ENCODE measurements at regions not wholly inside any gene's neighbourhood (a gene's known extent, or its start where the extent isn't known, plus 50 kb on each side); places are given as distances from the start of the nearest gene placed in this dataset.
A peak's percentile ranks its signal among the peaks of the same experiment; 100 is the strongest.

DNA sequence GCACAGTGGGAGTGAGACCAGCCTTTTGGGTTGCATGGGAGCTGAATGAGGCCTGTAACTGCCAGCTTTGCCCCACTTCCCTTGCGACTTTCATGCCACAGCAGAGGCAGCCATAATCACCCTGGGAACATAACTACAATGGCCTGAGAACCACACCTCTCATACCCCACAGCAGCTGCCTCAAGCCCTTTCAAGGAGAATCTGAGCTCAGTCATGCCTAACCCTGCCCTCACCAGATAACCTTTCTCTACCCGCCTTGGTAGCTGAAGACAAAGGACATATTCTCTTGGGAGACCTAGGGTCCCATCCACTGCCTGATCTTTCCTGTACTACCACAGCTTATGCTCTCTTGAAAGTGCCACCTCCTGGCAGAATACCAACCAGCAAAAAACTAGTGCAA lies 599.9 kb upstream of the IGFBP7 start:
- no peak for DNase-seq (ENCODE audit: low spot score)

GRCh38 chr4:57691370-57691769 lies 581.2 kb upstream of the IGFBP7 start:
- peak; percentile 76 for DNase-seq (ENCODE audit: low spot score)

DNA sequence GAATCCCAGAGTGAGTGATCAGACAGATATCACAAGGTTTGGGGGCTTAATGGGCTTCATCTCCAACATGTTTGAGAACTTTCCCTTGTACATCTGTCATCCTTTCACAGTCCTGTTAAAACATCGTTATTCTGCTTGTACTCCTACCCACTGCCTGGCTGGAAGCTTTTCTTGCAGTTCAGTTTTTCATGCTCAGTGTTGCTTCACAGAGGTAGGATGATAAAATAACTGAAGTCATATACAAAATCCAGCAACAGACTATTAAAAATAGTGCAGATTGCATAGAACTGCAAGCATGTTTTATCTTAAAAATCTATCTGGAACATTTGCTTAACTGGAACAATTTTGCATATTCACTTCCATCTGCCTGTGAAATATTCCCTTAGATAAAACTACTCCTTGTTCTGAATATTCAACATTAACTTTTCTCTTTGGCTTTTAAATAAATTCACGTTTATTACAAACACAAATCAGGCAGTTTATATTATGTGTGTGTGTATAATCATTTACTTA lies 579.6 kb upstream of the IGFBP7 start:
- DNase-seq (ENCODE audit: low spot score): no peak

- DNase-seq (ENCODE audit: low spot score): no peak
Observed at GRCh38 chr4:57682275-57682674, 572.1 kb upstream of the IGFBP7 start.

GRCh38 chr4:57679969-57680368 lies 569.8 kb upstream of the IGFBP7 start:
- no peak for DNase-seq (ENCODE audit: low spot score)

GRCh38 chr4:57676394-57676793 lies 566.2 kb upstream of the IGFBP7 start:
- no peak for DNase-seq (ENCODE audit: low spot score)

DNA sequence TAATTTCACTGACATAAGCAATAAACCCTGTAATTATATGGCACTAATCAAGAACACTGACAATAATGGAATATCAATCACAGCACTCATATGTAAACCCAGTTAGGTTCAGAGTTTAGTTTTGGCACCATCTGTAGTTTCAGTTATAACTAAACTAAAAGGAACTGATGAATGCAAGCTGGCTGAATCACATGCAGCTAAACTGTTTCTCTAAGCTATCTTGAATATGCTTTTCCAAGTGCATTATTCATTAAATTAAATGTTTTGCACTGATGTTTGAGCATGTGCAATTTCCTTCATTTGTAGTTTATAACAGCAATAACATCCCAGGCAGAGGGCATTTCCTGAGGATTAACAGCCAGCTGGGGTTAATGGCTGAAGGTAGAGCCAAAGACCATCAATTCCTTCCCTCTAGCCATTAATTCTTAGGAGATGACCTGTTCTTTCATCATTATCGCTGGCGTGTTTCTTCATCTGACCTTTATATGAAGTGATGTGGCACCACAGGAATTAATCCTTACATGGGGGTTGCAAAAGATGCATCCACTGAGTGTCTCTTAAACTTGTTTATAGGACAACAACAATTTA lies 562.8 kb upstream of the IGFBP7 start:
- no peak for DNase-seq (ENCODE audit: low spot score)

- DNase-seq (ENCODE audit: low spot score): no peak
Observed at GRCh38 chr4:57668621-57669020, 558.4 kb upstream of the IGFBP7 start.

- DNase-seq (ENCODE audit: low spot score): no peak
Observed at GRCh38 chr4:57665806-57666205, 555.6 kb upstream of the IGFBP7 start.

DNA sequence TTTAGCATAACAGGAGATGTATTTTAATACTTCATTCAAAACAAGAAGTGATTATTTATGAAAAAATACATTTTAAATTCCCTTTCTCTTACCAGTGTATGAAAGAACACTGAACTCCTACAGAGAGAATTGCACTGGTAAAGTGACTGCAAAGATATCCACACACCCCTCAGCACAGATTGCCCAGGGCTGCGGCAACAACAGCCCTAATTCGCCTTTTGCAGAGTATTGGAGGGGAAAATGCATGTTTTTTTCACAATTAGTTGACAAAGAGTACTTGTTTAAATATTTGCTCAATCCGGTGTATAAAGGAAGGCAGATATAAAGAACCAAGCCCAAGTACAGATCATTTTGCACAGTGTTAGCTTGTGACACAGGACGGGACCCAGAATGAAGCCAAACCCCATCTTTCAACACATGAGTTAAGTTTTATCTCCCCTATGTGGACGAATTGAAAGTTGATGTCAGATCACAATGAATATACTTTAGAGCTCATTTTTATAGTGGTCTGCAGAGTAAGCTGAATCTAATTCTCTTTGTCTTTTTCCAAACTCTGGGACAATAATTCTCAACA lies 551.4 kb upstream of the IGFBP7 start:
- no peak for DNase-seq (ENCODE audit: low spot score)

GRCh38 chr4:57658673-57659072 lies 548.5 kb upstream of the IGFBP7 start:
- DNase-seq (ENCODE audit: low spot score): no peak

DNA sequence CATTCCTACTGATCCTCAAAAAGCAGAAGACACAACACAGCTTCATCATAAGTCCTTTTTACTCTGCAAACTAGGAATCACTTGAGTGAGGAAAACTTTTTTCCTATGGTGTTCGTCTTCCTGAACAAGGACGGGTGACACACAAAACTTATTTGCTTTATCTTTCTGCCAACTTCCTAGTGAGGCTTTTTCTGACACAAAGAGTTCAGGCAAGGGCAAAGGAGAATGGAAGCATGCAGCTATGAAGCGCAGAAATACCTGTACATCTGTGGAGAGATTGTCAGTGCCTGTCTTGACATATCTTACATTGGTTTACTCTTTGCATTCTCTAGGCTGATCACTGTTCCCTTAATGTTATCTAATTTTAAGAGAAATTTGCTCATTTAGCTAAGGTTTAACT lies 548.0 kb upstream of the IGFBP7 start:
- no peak for DNase-seq (ENCODE audit: low spot score)

- DNase-seq (ENCODE audit: low spot score): no peak
Observed at GRCh38 chr4:57655342-57655741, 545.2 kb upstream of the IGFBP7 start.

GRCh38 chr4:57652779-57653178 lies 542.6 kb upstream of the IGFBP7 start:
- no peak for DNase-seq (ENCODE audit: low spot score)

GRCh38 chr4:57640391-57641100 lies 530.4 kb upstream of the IGFBP7 start:
- DNase-seq (ENCODE audit: low spot score): no peak

DNA sequence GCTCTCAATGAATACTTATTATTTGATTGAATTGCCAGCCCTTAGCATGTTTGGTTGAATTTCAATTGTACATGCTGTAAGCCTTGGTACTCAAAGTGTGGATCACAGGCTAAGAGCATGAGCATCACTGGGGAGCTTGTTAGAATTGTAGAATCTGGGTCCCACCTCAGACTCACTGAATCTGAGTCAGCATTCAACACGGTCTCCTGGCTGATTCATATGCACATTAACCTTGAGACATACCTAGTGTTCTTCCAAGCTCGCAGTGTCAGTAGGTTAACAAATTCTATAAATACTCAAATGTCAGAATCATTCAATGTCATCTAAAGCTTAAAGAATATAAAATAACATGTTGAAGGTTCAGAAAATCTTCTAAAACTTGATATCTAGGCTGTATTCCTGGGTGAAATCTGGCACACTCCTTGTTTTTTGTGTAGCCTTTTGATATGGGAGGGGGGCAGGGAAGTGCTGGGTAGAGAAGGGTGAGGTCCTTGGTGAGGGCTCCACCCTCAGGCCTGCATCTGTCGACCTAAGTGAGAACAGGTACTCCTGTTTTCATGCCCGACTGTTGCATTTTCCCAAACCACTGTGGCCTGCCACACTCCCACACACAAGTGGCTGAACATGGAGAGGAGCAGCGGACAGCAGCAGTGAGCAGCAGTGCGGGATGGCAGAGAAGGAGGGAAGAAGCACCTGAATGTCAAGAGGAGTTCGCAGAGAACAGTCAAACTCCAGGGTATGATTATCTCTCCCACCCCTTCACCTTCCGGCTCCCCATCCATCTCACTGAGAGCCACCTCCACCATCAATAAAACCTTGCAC lies 529.6 kb upstream of the IGFBP7 start:
- DNase-seq (ENCODE audit: low spot score): no peak

DNA sequence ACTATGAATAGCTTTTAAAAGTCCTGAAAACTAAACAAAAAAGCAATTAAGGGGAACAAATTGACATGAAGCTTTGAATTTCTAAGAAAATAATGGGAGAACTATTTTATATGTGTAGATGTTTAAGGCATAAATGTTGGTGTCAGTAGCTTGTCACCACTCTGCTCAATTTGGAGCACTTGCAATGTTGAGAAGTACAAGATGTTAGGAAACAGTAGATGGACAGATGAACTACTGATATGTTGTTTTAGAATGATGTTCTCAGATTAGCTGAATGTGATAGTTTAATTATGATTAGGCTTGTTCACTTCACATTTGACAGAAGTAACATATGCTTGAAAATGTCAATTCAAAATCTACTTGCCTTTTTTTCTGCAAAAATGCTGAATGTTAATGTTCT lies 525.7 kb upstream of the IGFBP7 start:
- DNase-seq (ENCODE audit: low spot score): no peak

GRCh38 chr4:57633212-57633859 lies 523.2 kb upstream of the IGFBP7 start:
- DNase-seq (ENCODE audit: low spot score): no peak

DNA sequence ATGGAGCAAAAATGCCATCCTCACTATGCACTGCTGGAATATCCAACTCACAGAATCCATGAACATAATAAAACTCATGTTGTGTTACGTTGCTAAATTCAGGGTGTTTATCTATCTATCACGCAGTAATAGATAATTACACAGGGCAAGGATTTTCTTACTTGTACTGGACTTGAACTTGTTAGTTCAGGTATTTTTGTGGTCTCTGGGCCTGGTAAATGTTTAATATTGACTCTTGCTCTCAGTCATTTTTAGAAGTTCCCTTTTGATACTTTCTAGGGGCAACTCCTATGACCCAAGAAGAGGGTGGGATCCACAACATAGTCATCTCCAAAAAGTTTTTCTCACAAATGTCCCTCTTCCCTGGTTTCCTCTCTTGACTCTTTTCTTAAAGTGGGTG lies 522.4 kb upstream of the IGFBP7 start:
- DNase-seq (ENCODE audit: low spot score): no peak

DNA sequence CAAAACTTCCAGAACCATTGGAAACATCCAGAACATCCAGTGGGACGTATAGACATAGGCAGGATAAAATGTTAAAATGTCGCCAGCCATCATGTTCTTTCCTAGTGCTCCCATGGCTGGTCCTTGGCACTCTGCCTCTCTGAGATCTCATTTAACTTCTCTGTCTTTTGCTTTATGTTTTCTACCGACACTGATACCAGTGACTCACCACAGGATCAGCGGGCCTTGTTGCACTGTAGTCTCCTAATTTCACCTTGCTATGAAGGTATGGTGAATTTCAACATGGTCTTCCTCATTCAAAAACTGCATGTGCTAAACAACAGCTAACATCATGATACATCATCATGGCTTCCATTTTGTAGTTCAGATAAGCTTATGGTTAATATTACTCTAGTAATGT lies 521.0 kb upstream of the IGFBP7 start:
- DNase-seq (ENCODE audit: low spot score): no peak

GRCh38 chr4:57628004-57628403 lies 517.8 kb upstream of the IGFBP7 start:
- no peak for DNase-seq (ENCODE audit: low spot score)
